HCT116 (cell line): ENCODE measurements at regions not wholly inside any gene's neighbourhood (a gene's known extent, or its start where the extent isn't known, plus 50 kb on each side); places are given as distances from the start of the nearest gene placed in this dataset.

Experiments used
- ATAC-seq: fragments of 200-7000 bp; cut with Tn5 transposase; 2 replicates; pipeline ENCODE4 v1.9.1; 2020; ENCODE audit warnings: mild to moderate bottlenecking, moderate library complexity
- BruUV-seq: library from RNA; stranded (reverse); fragments of 400-500 nt; replicated peaks from 2 replicates; lab custom pipeline; 2021; lab: Mats Ljungman, UMichigan
- CTCF ChIA-PET: fragments of 300-600 bp; sonication (Branson Sonifier 250); formaldehyde crosslinking; loops from one replicate; lab custom pipeline; 2021; ENCODE audit warnings: antibody characterized with exemption; lab: Charles Lee
- POLR2A ChIA-PET: fragments of 300-600, 350-600 bp; sonication (Branson Sonifier 250); formaldehyde crosslinking; loops from one replicate; lab custom pipeline; 2021; ENCODE audit warnings: antibody characterized with exemption; lab: Charles Lee
- RAD21 ChIA-PET, 2 experiments: fragments of 300-600 bp; sonication (Branson Sonifier 250); formaldehyde crosslinking; loops; one replicate each; lab custom pipeline; 2023; ENCODE audit warnings: low total read pairs in 2 of 2; ENCODE audit not compliant: uncharacterized antibody in 2 of 2, unreplicated experiment in 2 of 2, low non-redundant PET in 1 of 2; lab: Charles Lee
- DNase-seq: peaks from one replicate; pipeline ENCODE4 v3.0.0-alpha.2; 2010; ENCODE audit warnings: low read depth, low spot score
- H2AFZ ChIP-seq: fragments of 200-600 bp; shearing (Covaris generic), sonication (generic); 2 replicates; pipeline ENCODE4 v1.6.1; 2017; ENCODE audit warnings: low read depth, mixed run types, mixed read lengths, antibody characterized with exemption, low read length; ENCODE audit not compliant: poor library complexity, severe bottlenecking
- H3K27ac ChIP-seq: 2 replicates; pipeline ENCODE4 v1.5.1; 2012; ENCODE audit warnings: low read depth, low read length
- H3K27me3 ChIP-seq: fragments of 200-600 bp; sonication (generic); 2 replicates; pipeline ENCODE4 v1.6.1; 2016; ENCODE audit warnings: mixed run types, low read length, mixed read lengths; ENCODE audit not compliant: insufficient read depth
- H3K36me3 ChIP-seq, 2 experiments: fragments of 200-500 bp in 1 of 2; fragments of 200-600 bp in 1 of 2; sonication (Bioruptor generic) in 1 of 2; sonication (generic) in 1 of 2; 2 replicates each; pipeline versions ENCODE4 v1.5.1 to v1.6.1; 2014 to 2016; ENCODE audit warnings: low read length in 2 of 2, inconsistent platforms in 1 of 2, mixed read lengths in 1 of 2, mixed run types in 1 of 2; ENCODE audit not compliant: insufficient read depth in 2 of 2, control insufficient read depth in 1 of 2
- H3K4me1 ChIP-seq, 2 experiments: fragments of 200-600 bp in 1 of 2; sonication (generic) in 1 of 2; 2 replicates each; pipeline versions ENCODE4 v1.5.1 to v1.6.1; 2012 to 2017; ENCODE audit warnings: low read length in 2 of 2, inconsistent platforms in 1 of 2, mild to moderate bottlenecking in 1 of 2, mixed read lengths in 1 of 2, mixed run types in 1 of 2, moderate library complexity in 1 of 2; ENCODE audit not compliant: insufficient read depth in 2 of 2, control insufficient read depth in 1 of 2
- H3K4me2 ChIP-seq: fragments of 200-600 bp; sonication (generic); 2 replicates; pipeline ENCODE4 v1.6.1; 2017; ENCODE audit warnings: mixed run types, low read length, mixed read lengths
- H3K4me3 ChIP-seq, 2 experiments: fragments of 200-600 bp in 1 of 2; sonication (generic) in 1 of 2; replicated peaks in 1 of 2; 2 replicates each; pipeline ENCODE4 v1.5.1; 2011 to 2016; ENCODE audit warnings: low read length in 2 of 2, control low read depth in 1 of 2, low read depth in 1 of 2, mild to moderate bottlenecking in 1 of 2, mixed read lengths in 1 of 2, mixed run types in 1 of 2
- H3K79me2 ChIP-seq: fragments of 200-600 bp; sonication (generic); 2 replicates; pipeline ENCODE4 v1.6.1; 2017; ENCODE audit warnings: mild to moderate bottlenecking, mixed run types, low read length, moderate library complexity, mixed read lengths; ENCODE audit not compliant: insufficient read depth
- H3K9ac ChIP-seq: fragments of 200-600 bp; sonication (generic); 2 replicates; pipeline ENCODE4 v1.6.1; 2016; ENCODE audit warnings: low read length, mixed read lengths
- H3K9me2 ChIP-seq: fragments of 200-600 bp; sonication (generic), shearing (Covaris generic); 2 replicates; pipeline ENCODE4 v1.6.1; 2017; ENCODE audit warnings: mixed run types, mild to moderate bottlenecking, moderate library complexity; ENCODE audit not compliant: insufficient read depth
- H3K9me3 ChIP-seq, 2 experiments: fragments of 200-500 bp in 1 of 2; fragments of 200-600 bp in 1 of 2; sonication (Bioruptor generic) in 1 of 2; sonication (generic) in 1 of 2; 2 replicates each; pipeline ENCODE4 v1.6.1; 2014 to 2017; ENCODE audit warnings: low read length in 2 of 2, mixed read lengths in 2 of 2, inconsistent platforms in 1 of 2, low read depth in 1 of 2, mild to moderate bottlenecking in 1 of 2, mixed run types in 1 of 2, moderate library complexity in 1 of 2; ENCODE audit not compliant: control insufficient read depth in 1 of 2, insufficient read depth in 1 of 2
- H4K20me1 ChIP-seq: fragments of 200-600 bp; sonication (generic), shearing (Covaris generic); 2 replicates; pipeline ENCODE4 v1.6.1; 2017; ENCODE audit warnings: mixed run types, mild to moderate bottlenecking, moderate library complexity; ENCODE audit not compliant: insufficient read depth
- ATF3 ChIP-seq: IDR thresholded peaks from 2 replicates; pipeline ENCODE4 v1.6.1; 2012
- CTCF ChIP-seq, 3 experiments: fragments of 200-600 bp in 1 of 3; sonication (generic) in 1 of 3; IDR thresholded peaks in 2 of 3; conservative IDR thresholded peaks in 1 of 3; 2 replicates each; pipeline ENCODE4 v1.5.1; 2012 to 2017; ENCODE audit warnings: low read depth in 2 of 3, low read length in 2 of 3, antibody characterized with exemption in 1 of 3, borderline replicate concordance in 1 of 3, control low read depth in 1 of 3, mild to moderate bottlenecking in 1 of 3, mixed read lengths in 1 of 3, mixed run types in 1 of 3, moderate library complexity in 1 of 3; ENCODE audit not compliant: insufficient read depth in 1 of 3
- EZH2 ChIP-seq: fragments of 200-600 bp; sonication (generic); IDR thresholded peaks from 2 replicates; pipeline ENCODE4 v1.6.1; 2017; ENCODE audit warnings: antibody characterized with exemption, mixed run types
- JUND ChIP-seq: IDR thresholded peaks from 2 replicates; pipeline ENCODE4 v1.6.1; 2012
- POLR2A ChIP-seq: IDR thresholded peaks from 2 replicates; pipeline ENCODE4 v1.7.0; 2011; ENCODE audit warnings: borderline replicate concordance; ENCODE audit not compliant: insufficient read depth, insufficient read length; ENCODE audit errors: extremely low read depth
- REST ChIP-seq: IDR thresholded peaks from 2 replicates; pipeline ENCODE4 v1.6.1; 2012; ENCODE audit warnings: low read depth
- SRF ChIP-seq: IDR thresholded peaks from 2 replicates; pipeline ENCODE4 v1.6.1; 2012; ENCODE audit warnings: low read depth
- TCF7L2 ChIP-seq: IDR thresholded peaks from 2 replicates; pipeline ENCODE4 v1.7.0; 2011; ENCODE audit warnings: borderline replicate concordance, inconsistent platforms; ENCODE audit not compliant: insufficient read depth, insufficient read length; ENCODE audit errors: extremely low read depth
- YY1 ChIP-seq: IDR thresholded peaks from 2 replicates; pipeline ENCODE4 v1.6.1; 2011; ENCODE audit warnings: low read length, low read depth, moderate library complexity, mild to moderate bottlenecking; ENCODE audit not compliant: insufficient replicate concordance; ENCODE audit errors: extremely low read depth
- ZFX ChIP-seq: fragments of 450-650 bp; IDR thresholded peaks from 2 replicates; pipeline ENCODE4 v1.6.1; 2017
- intact Hi-C: fragments of 100-400 bp; cut with micrococcal nuclease; formaldehyde crosslinking; loops from 2 replicates; pipeline ENCODE4 v1.10.0; 2022

DNA sequence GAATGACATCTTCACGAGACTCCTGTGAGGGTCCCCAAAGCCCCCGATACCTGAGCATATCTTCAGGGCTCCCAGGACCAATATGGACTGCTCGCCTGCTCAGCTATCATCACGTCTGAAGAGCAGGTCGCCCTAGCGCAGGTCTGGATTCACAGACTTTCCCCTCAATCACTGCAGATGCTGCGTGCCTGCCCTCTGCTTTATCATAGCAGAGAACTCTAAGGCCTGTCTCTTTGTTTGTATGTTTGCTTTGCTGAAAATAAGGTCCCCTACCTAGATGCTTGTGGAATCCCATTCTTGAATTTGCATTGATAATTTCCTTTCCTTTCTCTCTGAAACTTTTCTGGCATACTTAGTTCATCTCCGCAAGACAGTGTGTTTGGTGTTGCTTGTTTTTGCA is 140.3 kb upstream of the NSMCE3 start:
- H3K4me1 ChIP-seq = no peaks in the 10 kb centered on the region
- no peaks in the 10 kb centered on the region for H3K79me2 ChIP-seq
- no peaks in the 10 kb centered on the region for H3K9me3 ChIP-seq
- no peak for TF ChIP-seq ZFX
- TF ChIP-seq CTCF (IDR thresholded peaks at IDR 0.05 in 2 of 3, conservative IDR thresholded peaks at IDR 0.05 in 1 of 3; ENCODE audit: borderline replicate concordance in 1 of 3, insufficient read depth in 1 of 3, low read depth in 2 of 3, low read length in 2 of 3) = no peak
- no peak for TF ChIP-seq ATF3
- TF ChIP-seq YY1 = no peak
- TF ChIP-seq REST = no peak
- TF ChIP-seq EZH2 = no peak
- no peak for TF ChIP-seq POLR2A
- TF ChIP-seq JUND = no peak
- TF ChIP-seq TCF7L2 = no peak
- no peak for TF ChIP-seq SRF
- no peaks in the 10 kb centered on the region for H3K36me3 ChIP-seq
- no peak overlapping the region for H3K9ac ChIP-seq
- no peaks in the 10 kb centered on the region for H4K20me1 ChIP-seq
- POLR2A ChIA-PET = no interaction called here
- H3K4me3 ChIP-seq = no peak overlapping the region
- BruUV-seq = no TSS peak
- no peak for DNase-seq
- no peaks in the 10 kb centered on the region for H3K9me2 ChIP-seq
- RAD21 ChIA-PET = no interaction called here
- intact Hi-C loops = loop anchor here (10.0 kb wide), 1 partner anchor 265 kb away; no protein-coding TSS in a partner anchor
- no peak overlapping the region for H2AFZ ChIP-seq
- CTCF ChIA-PET = no interaction called here
- H3K27ac ChIP-seq = no peak overlapping the region
- peaks cover 22% of the 10 kb centered on the region for H3K27me3 ChIP-seq
- no peak overlapping the region for H3K4me2 ChIP-seq
- no peak for ATAC-seq
